ENCODE measurements at regions not wholly inside any gene's neighbourhood (a gene's known extent, or its start where the extent isn't known, plus 50 kb on each side); places are given as distances from the start of the nearest gene placed in this dataset.
A peak's percentile ranks its signal among the peaks of the same experiment; 100 is the strongest.

- TF ChIP-seq, protein P1, sequence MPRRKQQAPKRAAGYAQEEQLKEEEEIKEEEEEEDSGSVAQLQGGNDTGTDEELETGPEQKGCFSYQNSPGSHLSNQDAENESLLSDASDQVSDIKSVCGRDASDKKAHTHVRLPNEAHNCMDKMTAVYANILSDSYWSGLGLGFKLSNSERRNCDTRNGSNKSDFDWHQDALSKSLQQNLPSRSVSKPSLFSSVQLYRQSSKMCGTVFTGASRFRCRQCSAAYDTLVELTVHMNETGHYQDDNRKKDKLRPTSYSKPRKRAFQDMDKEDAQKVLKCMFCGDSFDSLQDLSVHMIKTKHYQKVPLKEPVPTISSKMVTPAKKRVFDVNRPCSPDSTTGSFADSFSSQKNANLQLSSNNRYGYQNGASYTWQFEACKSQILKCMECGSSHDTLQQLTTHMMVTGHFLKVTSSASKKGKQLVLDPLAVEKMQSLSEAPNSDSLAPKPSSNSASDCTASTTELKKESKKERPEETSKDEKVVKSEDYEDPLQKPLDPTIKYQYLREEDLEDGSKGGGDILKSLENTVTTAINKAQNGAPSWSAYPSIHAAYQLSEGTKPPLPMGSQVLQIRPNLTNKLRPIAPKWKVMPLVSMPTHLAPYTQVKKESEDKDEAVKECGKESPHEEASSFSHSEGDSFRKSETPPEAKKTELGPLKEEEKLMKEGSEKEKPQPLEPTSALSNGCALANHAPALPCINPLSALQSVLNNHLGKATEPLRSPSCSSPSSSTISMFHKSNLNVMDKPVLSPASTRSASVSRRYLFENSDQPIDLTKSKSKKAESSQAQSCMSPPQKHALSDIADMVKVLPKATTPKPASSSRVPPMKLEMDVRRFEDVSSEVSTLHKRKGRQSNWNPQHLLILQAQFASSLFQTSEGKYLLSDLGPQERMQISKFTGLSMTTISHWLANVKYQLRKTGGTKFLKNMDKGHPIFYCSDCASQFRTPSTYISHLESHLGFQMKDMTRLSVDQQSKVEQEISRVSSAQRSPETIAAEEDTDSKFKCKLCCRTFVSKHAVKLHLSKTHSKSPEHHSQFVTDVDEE (CRISPR knock-in tag; IDR thresholded peaks at IDR 0.05), result no peak
- TF ChIP-seq ESRRG (CRISPR knock-in tag; IDR thresholded peaks at IDR 0.05) (no peak), TCF4 (CRISPR knock-in tag; IDR thresholded peaks at IDR 0.05; ENCODE audit: borderline replicate concordance) (no peak), ZFP3 (CRISPR knock-in tag; IDR thresholded peaks at IDR 0.05) (no peak), ZFP30 (CRISPR knock-in tag; IDR thresholded peaks at IDR 0.05) (no peak), BACH2 (CRISPR knock-in tag; IDR thresholded peaks at IDR 0.05; ENCODE audit: borderline replicate concordance) (no peak), OSR1 (CRISPR knock-in tag; IDR thresholded peaks at IDR 0.05) (no peak), ZC3H10 (CRISPR knock-in tag; IDR thresholded peaks at IDR 0.05) (no peak), ZNF70 (CRISPR knock-in tag; IDR thresholded peaks at IDR 0.05) (no peak), PPARA (CRISPR knock-in tag; IDR thresholded peaks at IDR 0.05; ENCODE audit: borderline replicate concordance) (no peak)
- TF ChIP-seq, protein P2, sequence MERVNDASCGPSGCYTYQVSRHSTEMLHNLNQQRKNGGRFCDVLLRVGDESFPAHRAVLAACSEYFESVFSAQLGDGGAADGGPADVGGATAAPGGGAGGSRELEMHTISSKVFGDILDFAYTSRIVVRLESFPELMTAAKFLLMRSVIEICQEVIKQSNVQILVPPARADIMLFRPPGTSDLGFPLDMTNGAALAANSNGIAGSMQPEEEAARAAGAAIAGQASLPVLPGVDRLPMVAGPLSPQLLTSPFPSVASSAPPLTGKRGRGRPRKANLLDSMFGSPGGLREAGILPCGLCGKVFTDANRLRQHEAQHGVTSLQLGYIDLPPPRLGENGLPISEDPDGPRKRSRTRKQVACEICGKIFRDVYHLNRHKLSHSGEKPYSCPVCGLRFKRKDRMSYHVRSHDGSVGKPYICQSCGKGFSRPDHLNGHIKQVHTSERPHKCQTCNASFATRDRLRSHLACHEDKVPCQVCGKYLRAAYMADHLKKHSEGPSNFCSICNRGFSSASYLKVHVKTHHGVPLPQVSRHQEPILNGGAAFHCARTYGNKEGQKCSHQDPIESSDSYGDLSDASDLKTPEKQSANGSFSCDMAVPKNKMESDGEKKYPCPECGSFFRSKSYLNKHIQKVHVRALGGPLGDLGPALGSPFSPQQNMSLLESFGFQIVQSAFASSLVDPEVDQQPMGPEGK (CRISPR knock-in tag; IDR thresholded peaks at IDR 0.05; ENCODE audit: borderline replicate concordance), result no peak
These were observed 95.2 kb upstream of the C3orf80 start (continued) for GRCh38 chr3:160130071-160130470.

DNA sequence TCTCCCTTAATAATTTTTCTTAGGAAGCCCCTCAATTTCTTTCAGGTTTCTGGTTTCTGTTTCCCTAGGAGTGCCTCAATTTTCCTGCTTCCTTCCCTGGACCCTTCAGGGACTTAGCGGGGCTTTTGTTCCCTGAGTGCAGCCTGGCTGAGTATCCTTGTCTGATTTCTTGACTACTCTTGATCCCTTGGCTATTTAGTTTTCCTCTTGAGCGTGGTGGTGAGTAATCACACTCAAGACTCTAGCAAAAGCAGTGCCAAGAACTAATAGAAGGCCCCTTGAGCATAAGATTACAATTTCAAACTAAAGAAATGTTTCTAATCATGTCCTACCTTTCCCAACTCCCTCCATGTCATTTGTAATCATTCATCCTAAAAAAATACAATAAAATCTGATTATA lies 94.3 kb upstream of the C3orf80 start:
- ATAC-seq, result peak; percentile 59

More for the DNA sequence above, 94.3 kb upstream of the C3orf80 start:
- TF ChIP-seq ZNF70 (CRISPR knock-in tag; IDR thresholded peaks at IDR 0.05) (no peak), OSR1 (CRISPR knock-in tag; IDR thresholded peaks at IDR 0.05) (no peak), TCF4 (CRISPR knock-in tag; IDR thresholded peaks at IDR 0.05; ENCODE audit: borderline replicate concordance) (no peak), PPARA (CRISPR knock-in tag; IDR thresholded peaks at IDR 0.05; ENCODE audit: borderline replicate concordance) (no peak), CREB5 (CRISPR knock-in tag; IDR thresholded peaks at IDR 0.05; ENCODE audit: low read depth) (no peak), BACH2 (CRISPR knock-in tag; IDR thresholded peaks at IDR 0.05; ENCODE audit: borderline replicate concordance) (no peak), ZNF8 (CRISPR knock-in tag; IDR thresholded peaks at IDR 0.05) (no peak), ZFP3 (CRISPR knock-in tag; IDR thresholded peaks at IDR 0.05) (no peak)
- TF ChIP-seq, protein P1 (CRISPR knock-in tag; IDR thresholded peaks at IDR 0.05), result no peak
- TF ChIP-seq, protein P2 (CRISPR knock-in tag; IDR thresholded peaks at IDR 0.05; ENCODE audit: borderline replicate concordance), result no peak
- TF ChIP-seq, protein P3, sequence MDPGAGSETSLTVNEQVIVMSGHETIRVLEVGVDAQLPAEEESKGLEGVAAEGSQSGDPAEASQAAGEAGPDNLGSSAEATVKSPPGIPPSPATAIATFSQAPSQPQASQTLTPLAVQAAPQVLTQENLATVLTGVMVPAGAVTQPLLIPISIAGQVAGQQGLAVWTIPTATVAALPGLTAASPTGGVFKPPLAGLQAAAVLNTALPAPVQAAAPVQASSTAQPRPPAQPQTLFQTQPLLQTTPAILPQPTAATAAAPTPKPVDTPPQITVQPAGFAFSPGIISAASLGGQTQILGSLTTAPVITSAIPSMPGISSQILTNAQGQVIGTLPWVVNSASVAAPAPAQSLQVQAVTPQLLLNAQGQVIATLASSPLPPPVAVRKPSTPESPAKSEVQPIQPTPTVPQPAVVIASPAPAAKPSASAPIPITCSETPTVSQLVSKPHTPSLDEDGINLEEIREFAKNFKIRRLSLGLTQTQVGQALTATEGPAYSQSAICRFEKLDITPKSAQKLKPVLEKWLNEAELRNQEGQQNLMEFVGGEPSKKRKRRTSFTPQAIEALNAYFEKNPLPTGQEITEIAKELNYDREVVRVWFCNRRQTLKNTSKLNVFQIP (CRISPR knock-in tag; IDR thresholded peaks at IDR 0.05; ENCODE audit: borderline replicate concordance, low read depth), result no peak

All from SK-N-SH treated with all-trans-retinoic acid at 6 μM for 48 hours (cell line).